ENCODE measurements at regions not wholly inside any gene's neighbourhood (a gene's known extent, or its start where the extent isn't known, plus 50 kb on each side); places are given as distances from the start of the nearest gene placed in this dataset.

- H3K27ac ChIP-seq (ENCODE audit: low read depth, low read length): no peak overlapping the region
- no peak overlapping the region for H2AFZ ChIP-seq (ENCODE audit: low read length)
- H3K27me3 ChIP-seq (ENCODE audit: insufficient read depth, low read length): no peaks in the 10 kb centered on the region
- H3K9me3 ChIP-seq (ENCODE audit: low read depth, low read length): no peaks in the 10 kb centered on the region
- no peak overlapping the region for H3K4me2 ChIP-seq (ENCODE audit: insufficient read depth, low read length)
- H4K20me1 ChIP-seq (ENCODE audit: insufficient read depth, low read length): no peaks in the 10 kb centered on the region
- DNase-seq (ENCODE audit: insufficient read length, low spot score, missing footprints): no peak
- no peak for TF ChIP-seq CTCF (IDR thresholded peaks at IDR 0.05; ENCODE audit: extremely low read depth, low read depth, low read length)
- no peak overlapping the region for H3K4me3 ChIP-seq (ENCODE audit: insufficient read depth, low read length)
- no peaks in the 10 kb centered on the region for H3K4me1 ChIP-seq (ENCODE audit: insufficient read depth, low read length)
- H3K79me2 ChIP-seq (ENCODE audit: insufficient read depth, low read length): no peaks in the 10 kb centered on the region
- H3K36me3 ChIP-seq (ENCODE audit: insufficient read depth, low read length): no peaks in the 10 kb centered on the region
Measured at GRCh38 chr7:24042028-24042427, 242.0 kb upstream of the NPY start.

GRCh38 chr7:24049296-24049695, 234.7 kb upstream of the NPY start:
- H3K4me1 ChIP-seq (ENCODE audit: insufficient read depth, low read length): no peaks in the 10 kb centered on the region
- H3K4me2 ChIP-seq (ENCODE audit: insufficient read depth, low read length): no peak overlapping the region
- H3K36me3 ChIP-seq (ENCODE audit: insufficient read depth, low read length): no peaks in the 10 kb centered on the region
- H3K9me3 ChIP-seq (ENCODE audit: low read depth, low read length): no peaks in the 10 kb centered on the region
- H2AFZ ChIP-seq (ENCODE audit: low read length): no peak overlapping the region
- TF ChIP-seq CTCF (IDR thresholded peaks at IDR 0.05; ENCODE audit: extremely low read depth, low read depth, low read length): no peak
- H3K27me3 ChIP-seq (ENCODE audit: insufficient read depth, low read length): no peaks in the 10 kb centered on the region
- no peak overlapping the region for H3K4me3 ChIP-seq (ENCODE audit: insufficient read depth, low read length)
- H3K79me2 ChIP-seq (ENCODE audit: insufficient read depth, low read length): no peaks in the 10 kb centered on the region
- no peaks in the 10 kb centered on the region for H4K20me1 ChIP-seq (ENCODE audit: insufficient read depth, low read length)
- DNase-seq (ENCODE audit: insufficient read length, low spot score, missing footprints): no peak
- H3K27ac ChIP-seq (ENCODE audit: low read depth, low read length): no peak overlapping the region

GRCh38 chr7:24050991-24051560, 232.9 kb upstream of the NPY start:
- no peak for TF ChIP-seq CTCF (IDR thresholded peaks at IDR 0.05; ENCODE audit: extremely low read depth, low read depth, low read length)
- Histone ChIP-seq H3K9me3 (ENCODE audit: low read depth, low read length) (no peaks in the 10 kb centered on the region), H2AFZ (ENCODE audit: low read length) (no peak overlapping the region), H3K4me1 (ENCODE audit: insufficient read depth, low read length) (no peaks in the 10 kb centered on the region), H3K27ac (ENCODE audit: low read depth, low read length) (no peak overlapping the region), H4K20me1 (ENCODE audit: insufficient read depth, low read length) (no peaks in the 10 kb centered on the region), H3K79me2 (ENCODE audit: insufficient read depth, low read length) (no peaks in the 10 kb centered on the region), H3K36me3 (ENCODE audit: insufficient read depth, low read length) (no peaks in the 10 kb centered on the region), H3K4me3 (ENCODE audit: insufficient read depth, low read length) (no peak overlapping the region), H3K27me3 (ENCODE audit: insufficient read depth, low read length) (no peaks in the 10 kb centered on the region), H3K4me2 (ENCODE audit: insufficient read depth, low read length) (no peak overlapping the region)
- no peak for DNase-seq (ENCODE audit: insufficient read length, low spot score, missing footprints)

GRCh38 chr7:24051651-24052050, 232.3 kb upstream of the NPY start:
- H3K27ac ChIP-seq (ENCODE audit: low read depth, low read length): no peak overlapping the region
- H3K4me1 ChIP-seq (ENCODE audit: insufficient read depth, low read length): no peaks in the 10 kb centered on the region
- H3K4me3 ChIP-seq (ENCODE audit: insufficient read depth, low read length): no peak overlapping the region
- no peaks in the 10 kb centered on the region for H4K20me1 ChIP-seq (ENCODE audit: insufficient read depth, low read length)
- H3K4me2 ChIP-seq (ENCODE audit: insufficient read depth, low read length): no peak overlapping the region
- DNase-seq (ENCODE audit: insufficient read length, low spot score, missing footprints): no peak
- TF ChIP-seq CTCF (IDR thresholded peaks at IDR 0.05; ENCODE audit: extremely low read depth, low read depth, low read length): no peak
- H2AFZ ChIP-seq (ENCODE audit: low read length): no peak overlapping the region
- H3K79me2 ChIP-seq (ENCODE audit: insufficient read depth, low read length): no peaks in the 10 kb centered on the region
- H3K27me3 ChIP-seq (ENCODE audit: insufficient read depth, low read length): no peaks in the 10 kb centered on the region
- peaks cover under 1% of the 10 kb centered on the region for H3K9me3 ChIP-seq (ENCODE audit: low read depth, low read length)
- no peaks in the 10 kb centered on the region for H3K36me3 ChIP-seq (ENCODE audit: insufficient read depth, low read length)
